ENCODE measurements at regions not wholly inside any gene's neighbourhood (a gene's known extent, or its start where the extent isn't known, plus 50 kb on each side); places are given as distances from the start of the nearest gene placed in this dataset.

- no peak for TF ChIP-seq SUZ12 (IDR thresholded peaks at IDR 0.05)
- no peak for TF ChIP-seq FOXA1 (IDR thresholded peaks at IDR 0.05)
- no peak for TF ChIP-seq HDGF (IDR thresholded peaks at IDR 0.05; ENCODE audit: borderline replicate concordance)
- no peak for TF ChIP-seq FOXM1 (IDR thresholded peaks at IDR 0.05; ENCODE audit: borderline replicate concordance)
- TF ChIP-seq NFRKB (IDR thresholded peaks at IDR 0.05), result no peak
- TF ChIP-seq FOXK2 (IDR thresholded peaks at IDR 0.05), result no peak
- TF ChIP-seq SP1 (IDR thresholded peaks at IDR 0.05), result no peak
- no peak for TF ChIP-seq PKNOX1 (IDR thresholded peaks at IDR 0.05)
- TF ChIP-seq ZNF384 (IDR thresholded peaks at IDR 0.05), result no peak
- TF ChIP-seq ARNT (IDR thresholded peaks at IDR 0.05), result no peak
Observed at GRCh38 chrX:3788494-3789233, 75.2 kb upstream of the PRKX start.
